Stimulated activated effector memory CD8-positive, alpha-beta T cell treated with anti-CD3 and anti-CD28 coated beads, Interleukin-12 subunit alpha, Interleukin-12 subunit beta, amount 100 ng/mL, for 72 hours (primary cell): ENCODE measurements at regions not wholly inside any gene's neighbourhood (a gene's known extent, or its start where the extent isn't known, plus 50 kb on each side); places are given as distances from the start of the nearest gene placed in this dataset.
"Not testable (repeated sequence)": the region's sequence is repeated elsewhere in the genome, so short reads cannot be mapped to it uniquely, and the experiment has no call there.

Experiments
- ATAC-seq: fragments of 150-1000 bp; cut with Tn5 transposase; 2 replicates; pipeline ENCODE4 v1.10.0; 2021
- DNase-seq, 2 donors: peaks; one replicate each; pipeline ENCODE4 v3.0.0; 2021 to 2022; ENCODE audit warnings: low spot score in 2 of 2
- H3K27ac Mint-ChIP-seq: one replicate; pipeline ENCODE4 v1.8.0; 2022; ENCODE audit warnings: mild to moderate bottlenecking, mixed read lengths
- H3K36me3 Mint-ChIP-seq: one replicate; pipeline ENCODE4 v1.8.0; 2022; ENCODE audit warnings: mild to moderate bottlenecking, mixed read lengths
- H3K4me1 Mint-ChIP-seq: one replicate; pipeline ENCODE4 v1.8.0; 2022; ENCODE audit warnings: mixed read lengths
- H3K4me3 Mint-ChIP-seq: one replicate; pipeline ENCODE4 v1.8.0; 2022; ENCODE audit warnings: mild to moderate bottlenecking, mixed read lengths
- H3K9me3 Mint-ChIP-seq: one replicate; pipeline ENCODE4 v1.8.0; 2022; ENCODE audit warnings: mixed read lengths

GRCh38 chr5:159785656-159786055 lies 130.6 kb upstream of the ADRA1B start:
- Mint-ChIP-seq H3K36me3 (no peaks in the 10 kb centered on the region), H3K9me3 (no peaks in the 10 kb centered on the region), H3K27ac (no peak overlapping the region)

DNA sequence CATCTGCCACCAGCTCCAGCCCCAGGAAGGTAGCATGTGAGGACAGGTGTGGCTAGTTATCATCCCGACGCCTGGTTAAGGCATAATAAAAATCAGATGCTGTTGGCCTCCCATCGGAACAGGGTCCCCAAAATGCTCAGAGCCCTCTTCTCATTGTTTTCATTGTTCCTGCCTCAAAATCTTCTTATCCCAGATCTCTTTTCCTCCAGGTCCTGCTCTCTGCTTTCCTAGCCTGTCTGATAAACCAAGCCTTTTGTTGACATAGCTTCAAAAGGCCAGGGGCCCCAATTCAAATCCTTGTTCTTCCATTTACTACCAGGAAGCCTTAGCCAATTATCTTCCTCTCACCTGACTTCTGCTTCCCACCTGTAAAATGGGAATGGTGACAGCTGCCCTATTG lies 130.1 kb upstream of the ADRA1B start:
- ATAC-seq: no peak
- H3K9me3 Mint-ChIP-seq: no peaks in the 10 kb centered on the region
- no peaks in the 10 kb centered on the region for H3K36me3 Mint-ChIP-seq
- peak in 1 of 2 donors; percentile 2 for DNase-seq
- H3K4me3 Mint-ChIP-seq: no peak overlapping the region
- peaks cover 12% of the 10 kb centered on the region for H3K4me1 Mint-ChIP-seq
- H3K27ac Mint-ChIP-seq: no peak overlapping the region

More at GRCh38 chr5:159785656-159786055, 130.6 kb upstream of the ADRA1B start:
- no peak overlapping the region for H3K4me3 Mint-ChIP-seq
- no peak for ATAC-seq
- peaks cover 12% of the 10 kb centered on the region for H3K4me1 Mint-ChIP-seq
- peak in 1 of 2 donors; percentile 18 for DNase-seq

- Mint-ChIP-seq H3K27ac (no peak overlapping the region), H3K36me3 (no peaks in the 10 kb centered on the region), H3K4me1 (peaks cover 6% of the 10 kb centered on the region), H3K9me3 (no peaks in the 10 kb centered on the region), H3K4me3 (no peak overlapping the region)
- DNase-seq (peak in 1 of 2 donors; percentile 0), ATAC-seq (no peak)
Measured at GRCh38 chr5:159786901-159787691, 129.2 kb upstream of the ADRA1B start.

DNA sequence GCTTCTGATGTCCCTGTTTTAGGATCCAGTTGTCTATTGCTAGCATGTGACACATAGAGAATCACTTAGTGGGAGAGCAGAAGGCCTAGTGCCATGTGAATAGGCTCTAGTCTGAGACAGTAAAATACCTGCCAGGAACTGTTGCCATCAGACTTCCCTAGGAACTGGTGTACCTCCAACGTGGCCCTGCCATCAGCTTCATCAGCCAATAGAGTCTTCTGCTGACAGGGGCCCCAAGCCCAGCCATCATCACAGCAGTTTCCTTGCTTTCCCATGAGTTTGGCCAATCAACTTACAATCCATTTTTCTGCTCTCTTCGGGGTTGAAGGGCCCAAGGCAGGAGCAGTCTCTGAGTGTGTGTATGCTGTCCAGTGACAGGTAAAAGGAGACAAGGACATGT lies 128.4 kb upstream of the ADRA1B start:
- Mint-ChIP-seq H3K9me3 (no peaks in the 10 kb centered on the region), H3K4me1 (no peaks in the 10 kb centered on the region), H3K36me3 (no peaks in the 10 kb centered on the region), H3K27ac (no peak overlapping the region), H3K4me3 (no peak overlapping the region)
- DNase-seq (peak in 1 of 2 donors; percentile 26), ATAC-seq (no peak)

GRCh38 chr5:159788835-159789331 lies 127.4 kb upstream of the ADRA1B start:
- DNase-seq (peak in 1 of 2 donors; percentile 23), ATAC-seq (no peak)
- Mint-ChIP-seq H3K9me3 (no peaks in the 10 kb centered on the region), H3K4me1 (no peaks in the 10 kb centered on the region), H3K27ac (no peak overlapping the region), H3K36me3 (no peaks in the 10 kb centered on the region), H3K4me3 (no peak overlapping the region)

DNA sequence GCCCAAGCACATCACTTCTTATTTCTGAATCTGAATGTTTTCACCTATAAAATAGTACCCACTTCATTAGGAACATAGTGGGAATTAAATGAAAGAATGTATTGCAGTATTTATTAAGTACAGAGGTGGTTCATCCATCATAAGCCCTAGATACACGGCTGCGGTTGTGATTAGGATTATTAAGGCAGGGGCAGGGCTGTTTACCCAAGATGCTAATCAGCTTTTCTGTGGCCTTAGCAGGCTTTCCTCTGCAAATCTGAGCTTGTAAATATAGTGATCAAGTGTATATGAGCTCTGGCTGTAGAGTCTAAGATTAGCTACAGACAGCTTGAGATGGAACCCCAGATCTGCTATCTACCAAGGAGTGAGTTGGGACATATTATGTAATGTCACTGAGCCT lies 124.1 kb upstream of the ADRA1B start:
- Mint-ChIP-seq H3K4me3 (no peak overlapping the region), H3K36me3 (no peaks in the 10 kb centered on the region), H3K27ac (no peak overlapping the region), H3K4me1 (no peaks in the 10 kb centered on the region), H3K9me3 (no peaks in the 10 kb centered on the region)
- DNase-seq (peak in 1 of 2 donors; percentile 2), ATAC-seq (no peak)

GRCh38 chr5:159797261-159797970 lies 118.9 kb upstream of the ADRA1B start:
- no peaks in the 10 kb centered on the region for H3K9me3 Mint-ChIP-seq
- no peaks in the 10 kb centered on the region for H3K4me1 Mint-ChIP-seq
- peak in 1 of 2 donors; percentile 23 for DNase-seq
- H3K4me3 Mint-ChIP-seq: no peak overlapping the region
- no peak overlapping the region for H3K27ac Mint-ChIP-seq
- H3K36me3 Mint-ChIP-seq: no peaks in the 10 kb centered on the region
- no peak for ATAC-seq

GRCh38 chr5:159799701-159800100 lies 116.6 kb upstream of the ADRA1B start:
- no peak for ATAC-seq
- DNase-seq: peak in 1 of 2 donors; percentile 8
- no peaks in the 10 kb centered on the region for H3K36me3 Mint-ChIP-seq
- no peaks in the 10 kb centered on the region for H3K9me3 Mint-ChIP-seq
- H3K4me1 Mint-ChIP-seq: no peaks in the 10 kb centered on the region
- no peak overlapping the region for H3K4me3 Mint-ChIP-seq
- no peak overlapping the region for H3K27ac Mint-ChIP-seq

DNA sequence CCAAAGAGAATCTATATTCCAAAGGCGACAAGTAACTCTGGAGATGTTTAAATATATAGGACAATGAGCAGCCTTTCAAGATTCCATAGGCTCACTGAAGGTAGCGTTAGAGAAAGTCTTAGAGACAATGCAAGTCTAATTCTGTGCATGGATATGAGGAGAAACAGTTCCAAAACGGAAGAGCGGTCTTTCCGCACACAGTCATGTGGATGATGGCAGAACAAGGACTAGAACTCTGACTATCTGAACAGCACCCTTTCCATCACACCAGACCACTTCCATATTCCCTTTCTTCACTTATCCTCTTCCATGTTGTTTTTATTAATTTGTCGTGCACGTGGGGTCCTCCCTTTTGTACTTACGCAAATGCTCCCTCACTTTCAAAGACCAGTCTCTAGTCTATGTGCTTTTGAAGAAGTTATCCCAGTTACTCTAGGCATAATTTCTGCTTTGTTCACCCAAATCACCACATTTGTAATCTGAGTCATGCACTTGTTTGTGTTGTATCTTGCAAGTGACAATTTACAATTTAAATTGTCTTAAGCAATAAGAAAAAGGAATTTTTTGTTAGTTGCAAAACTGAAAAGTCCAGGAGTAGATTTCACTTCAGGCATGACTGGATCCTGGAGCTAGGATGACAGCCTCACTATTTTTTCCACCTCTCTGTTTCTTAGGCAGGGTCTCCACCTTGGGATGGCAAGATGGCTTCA lies 116.0 kb upstream of the ADRA1B start:
- Mint-ChIP-seq H3K27ac (no peak overlapping the region), H3K4me3 (no peak overlapping the region), H3K9me3 (no peaks in the 10 kb centered on the region), H3K4me1 (no peaks in the 10 kb centered on the region), H3K36me3 (no peaks in the 10 kb centered on the region)
- ATAC-seq (no peak), DNase-seq (no peak)

GRCh38 chr5:159801303-159801702 lies 115.0 kb upstream of the ADRA1B start:
- no peak overlapping the region for H3K27ac Mint-ChIP-seq
- peak in 1 of 2 donors; percentile 25 for DNase-seq
- no peaks in the 10 kb centered on the region for H3K36me3 Mint-ChIP-seq
- no peak for ATAC-seq
- no peaks in the 10 kb centered on the region for H3K4me1 Mint-ChIP-seq
- H3K9me3 Mint-ChIP-seq: no peaks in the 10 kb centered on the region
- H3K4me3 Mint-ChIP-seq: no peak overlapping the region

DNA sequence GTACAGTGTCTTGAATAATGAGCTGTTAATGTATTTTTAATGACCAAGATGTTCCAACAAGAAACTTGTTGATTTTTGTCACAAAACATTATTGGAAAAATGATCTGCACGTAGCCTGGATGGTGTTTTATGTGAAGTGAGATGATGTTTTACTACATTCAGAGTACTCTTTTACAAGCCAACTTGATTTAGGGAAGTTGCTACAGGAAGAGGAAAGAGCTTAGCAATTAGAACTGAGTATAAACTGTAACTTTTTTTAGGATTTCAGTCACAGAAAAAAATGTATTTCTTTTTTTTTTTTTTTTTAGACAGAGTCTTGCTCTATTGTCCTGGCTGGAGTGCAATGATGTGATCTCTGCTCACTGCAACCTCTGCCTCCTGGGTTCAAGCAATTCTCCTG lies 113.6 kb upstream of the ADRA1B start:
- ATAC-seq (no peak), DNase-seq (no peak)
- H3K9me3 Mint-ChIP-seq: peaks cover 5% of the 10 kb centered on the region
- no peaks in the 10 kb centered on the region for H3K36me3 Mint-ChIP-seq
- no peak overlapping the region for H3K4me3 Mint-ChIP-seq
- no peak overlapping the region for H3K27ac Mint-ChIP-seq
- no peaks in the 10 kb centered on the region for H3K4me1 Mint-ChIP-seq

GRCh38 chr5:159804121-159804520 lies 112.2 kb upstream of the ADRA1B start:
- Mint-ChIP-seq H3K27ac (no peak overlapping the region), H3K9me3 (peaks cover 5% of the 10 kb centered on the region), H3K36me3 (no peaks in the 10 kb centered on the region), H3K4me1 (no peaks in the 10 kb centered on the region), H3K4me3 (no peak overlapping the region)
- ATAC-seq: no peak
- no peak for DNase-seq

DNA sequence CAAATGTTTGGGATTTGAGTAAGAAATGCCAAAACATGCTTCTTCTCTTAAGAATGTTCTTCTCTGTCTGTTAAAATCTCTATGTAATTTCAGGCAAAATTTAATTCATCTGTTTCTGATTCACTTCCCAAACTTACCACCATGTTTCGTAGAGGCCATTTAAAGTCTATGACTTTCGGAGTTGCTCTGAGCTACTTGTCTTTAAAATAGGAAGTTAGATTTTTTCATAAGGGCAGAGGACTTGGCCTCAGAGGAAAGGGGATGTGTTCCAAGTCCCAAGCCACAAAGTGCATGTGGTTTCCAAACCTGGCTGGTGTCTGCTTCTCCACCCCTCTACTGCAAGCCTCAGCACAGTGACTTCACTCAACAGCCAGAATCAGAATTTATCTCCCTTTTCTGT lies 111.3 kb upstream of the ADRA1B start:
- Mint-ChIP-seq H3K4me1 (no peaks in the 10 kb centered on the region), H3K4me3 (no peak overlapping the region), H3K36me3 (no peaks in the 10 kb centered on the region), H3K27ac (no peak overlapping the region), H3K9me3 (peaks cover 5% of the 10 kb centered on the region)
- DNase-seq: peak in 1 of 2 donors; percentile 6
- ATAC-seq: no peak

DNA sequence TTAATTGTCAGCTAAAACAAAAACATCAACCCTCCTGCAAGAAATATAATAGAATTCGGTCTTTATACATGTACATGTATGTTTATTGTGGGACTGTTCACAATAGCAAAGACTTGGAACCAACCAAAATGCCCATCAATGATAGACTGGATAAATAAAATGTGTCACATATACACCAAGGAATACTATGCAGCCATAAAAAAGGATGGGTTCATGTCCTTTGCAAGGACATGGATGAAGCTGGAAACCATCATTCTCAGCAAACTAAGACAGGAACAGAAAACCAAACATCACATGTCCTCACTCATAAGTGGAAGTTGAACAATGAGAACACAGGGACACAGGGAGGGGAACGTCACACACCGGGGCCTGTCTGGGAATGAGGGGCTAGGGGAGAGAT lies 109.1 kb upstream of the ADRA1B start:
- DNase-seq, H3K27ac Mint-ChIP-seq, H3K4me3 Mint-ChIP-seq, H3K9me3 Mint-ChIP-seq, H3K36me3 Mint-ChIP-seq, ATAC-seq, H3K4me1 Mint-ChIP-seq: not testable (repeated sequence)

- no peak overlapping the region for H3K4me3 Mint-ChIP-seq
- H3K27ac Mint-ChIP-seq: no peak overlapping the region
- H3K36me3 Mint-ChIP-seq: no peaks in the 10 kb centered on the region
- ATAC-seq: no peak
- H3K4me1 Mint-ChIP-seq: no peaks in the 10 kb centered on the region
- peaks cover 7% of the 10 kb centered on the region for H3K9me3 Mint-ChIP-seq
- no peak for DNase-seq
Measured at GRCh38 chr5:159807586-159807985, 108.7 kb upstream of the ADRA1B start.
